ENCODE measurements at regions not wholly inside any gene's neighbourhood (a gene's known extent, or its start where the extent isn't known, plus 50 kb on each side); places are given as distances from the start of the nearest gene placed in this dataset.
A peak's percentile ranks its signal among the peaks of the same experiment; 100 is the strongest.

DNA sequence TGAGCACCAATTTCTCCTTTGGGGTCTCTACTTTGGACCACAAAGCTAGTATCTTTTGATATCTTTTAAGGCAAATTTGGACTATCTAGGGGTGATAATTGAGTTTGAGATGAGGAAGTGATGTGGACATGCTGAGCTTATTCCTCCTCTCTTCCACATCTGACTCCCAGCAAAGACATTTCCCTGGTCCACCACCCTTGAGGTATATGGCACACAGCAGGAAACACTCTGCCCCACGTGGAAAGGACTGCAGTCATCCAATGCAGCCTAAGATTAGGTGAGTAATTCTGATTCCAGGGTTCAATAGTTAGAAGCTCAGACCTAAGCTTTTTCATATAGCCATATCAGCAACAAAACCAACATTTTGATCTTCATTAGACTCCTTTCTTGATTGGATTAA, 290.1 kb upstream of the CHAC2 start:
- no peak for DNase-seq (ENCODE audit: low read depth)
- H3K4me3 ChIP-seq (replicated peaks; ENCODE audit: low read depth, low read length), result no peak overlapping the region
- TF ChIP-seq, protein P1, sequence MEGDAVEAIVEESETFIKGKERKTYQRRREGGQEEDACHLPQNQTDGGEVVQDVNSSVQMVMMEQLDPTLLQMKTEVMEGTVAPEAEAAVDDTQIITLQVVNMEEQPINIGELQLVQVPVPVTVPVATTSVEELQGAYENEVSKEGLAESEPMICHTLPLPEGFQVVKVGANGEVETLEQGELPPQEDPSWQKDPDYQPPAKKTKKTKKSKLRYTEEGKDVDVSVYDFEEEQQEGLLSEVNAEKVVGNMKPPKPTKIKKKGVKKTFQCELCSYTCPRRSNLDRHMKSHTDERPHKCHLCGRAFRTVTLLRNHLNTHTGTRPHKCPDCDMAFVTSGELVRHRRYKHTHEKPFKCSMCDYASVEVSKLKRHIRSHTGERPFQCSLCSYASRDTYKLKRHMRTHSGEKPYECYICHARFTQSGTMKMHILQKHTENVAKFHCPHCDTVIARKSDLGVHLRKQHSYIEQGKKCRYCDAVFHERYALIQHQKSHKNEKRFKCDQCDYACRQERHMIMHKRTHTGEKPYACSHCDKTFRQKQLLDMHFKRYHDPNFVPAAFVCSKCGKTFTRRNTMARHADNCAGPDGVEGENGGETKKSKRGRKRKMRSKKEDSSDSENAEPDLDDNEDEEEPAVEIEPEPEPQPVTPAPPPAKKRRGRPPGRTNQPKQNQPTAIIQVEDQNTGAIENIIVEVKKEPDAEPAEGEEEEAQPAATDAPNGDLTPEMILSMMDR (IDR thresholded peaks at IDR 0.05; ENCODE audit: low read length, missing control alignments), result no peak

DNA sequence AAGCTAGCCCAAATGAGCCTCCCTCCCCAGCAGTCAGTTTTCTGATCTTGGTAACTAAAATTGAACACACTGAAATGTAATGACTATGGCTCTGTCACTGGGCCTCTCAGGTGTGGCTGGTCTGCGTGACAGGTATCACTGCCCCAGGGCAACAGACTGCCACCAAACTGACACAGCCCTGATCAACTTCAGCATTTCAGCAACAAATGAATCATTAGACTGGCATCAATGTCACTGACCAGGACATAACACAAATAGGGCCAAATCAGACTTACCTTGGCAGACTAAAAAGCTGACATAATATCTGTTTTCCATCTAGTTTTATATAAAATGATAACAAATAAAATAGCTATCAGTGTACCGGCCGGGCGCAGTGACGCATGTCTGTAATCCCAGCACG, 290.8 kb upstream of the CHAC2 start:
- DNase-seq (ENCODE audit: low read depth), result no peak
- H3K4me3 ChIP-seq (replicated peaks; ENCODE audit: low read depth, low read length), result no peak overlapping the region
- TF ChIP-seq, protein P1 (IDR thresholded peaks at IDR 0.05; ENCODE audit: low read length, missing control alignments), result no peak

DNA sequence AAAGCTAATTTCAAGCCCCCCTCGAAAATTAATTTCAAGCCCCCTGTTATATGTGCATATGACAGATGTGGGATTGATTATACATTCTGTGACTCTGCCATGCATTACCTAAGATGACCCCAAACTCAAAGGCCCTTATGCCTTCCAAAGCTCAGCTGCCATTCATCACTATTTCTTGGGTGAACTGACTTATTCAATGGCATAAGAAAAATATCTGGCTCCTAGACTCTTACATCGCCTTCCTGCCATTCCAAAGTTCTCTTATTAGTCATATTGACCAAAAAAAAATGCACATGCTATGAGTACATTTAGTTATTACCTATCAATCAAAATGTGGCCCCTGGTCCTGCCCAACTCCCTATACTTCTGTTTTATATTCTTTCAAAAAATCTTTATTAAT, 291.8 kb upstream of the CHAC2 start:
- TF ChIP-seq, protein P1 (IDR thresholded peaks at IDR 0.05; ENCODE audit: low read length, missing control alignments), result no peak
- H3K4me3 ChIP-seq (replicated peaks; ENCODE audit: low read depth, low read length), result no peak overlapping the region
- no peak for DNase-seq (ENCODE audit: low read depth)

DNA sequence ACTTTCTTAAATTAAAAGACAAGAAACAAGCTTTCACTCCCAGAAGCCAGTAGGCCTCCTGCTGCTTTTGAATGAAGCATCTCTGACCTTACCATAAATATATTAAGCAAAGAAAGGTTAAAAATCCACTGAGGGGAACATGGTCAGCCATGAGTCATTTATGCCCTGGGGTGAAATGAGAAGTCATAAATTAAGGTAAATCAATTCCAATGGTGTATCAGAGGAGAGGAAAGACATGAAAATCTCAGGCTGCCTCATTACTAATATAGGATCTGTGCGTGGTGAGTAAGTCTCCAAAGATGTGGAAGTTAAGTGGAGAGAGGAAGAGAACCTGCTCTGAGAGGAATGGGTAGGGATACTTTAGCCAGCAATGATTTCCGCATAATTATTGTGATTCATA, 292.3 kb upstream of the CHAC2 start:
- DNase-seq (ENCODE audit: low read depth), result no peak

DNA sequence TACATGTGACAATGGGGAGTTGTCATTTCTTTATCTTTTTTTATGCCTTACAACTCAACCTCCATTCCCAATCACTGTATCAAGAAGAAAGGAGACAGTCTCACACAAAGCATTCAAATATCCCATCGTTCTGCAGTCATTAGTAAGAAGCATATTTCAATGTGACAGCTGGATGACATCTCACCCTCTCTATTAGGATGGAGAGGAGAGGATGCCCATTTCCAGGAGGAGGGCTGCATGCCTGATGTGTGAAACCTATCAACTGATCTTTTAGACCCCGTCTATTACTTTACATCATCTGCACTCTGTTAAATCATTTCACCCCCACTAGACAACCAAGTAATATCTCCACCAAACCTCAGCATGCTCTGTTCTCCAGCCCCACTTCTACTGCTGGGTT, 292.7 kb upstream of the CHAC2 start:
- no peak overlapping the region for H3K4me3 ChIP-seq (replicated peaks; ENCODE audit: low read depth, low read length)
- TF ChIP-seq, protein P1 (IDR thresholded peaks at IDR 0.05; ENCODE audit: low read length, missing control alignments), result no peak
- no peak for DNase-seq (ENCODE audit: low read depth)

More for the DNA sequence above, 292.3 kb upstream of the CHAC2 start:
- H3K4me3 ChIP-seq (replicated peaks; ENCODE audit: low read depth, low read length), result no peak overlapping the region
- TF ChIP-seq, protein P1 (IDR thresholded peaks at IDR 0.05; ENCODE audit: low read length, missing control alignments), result no peak

DNA sequence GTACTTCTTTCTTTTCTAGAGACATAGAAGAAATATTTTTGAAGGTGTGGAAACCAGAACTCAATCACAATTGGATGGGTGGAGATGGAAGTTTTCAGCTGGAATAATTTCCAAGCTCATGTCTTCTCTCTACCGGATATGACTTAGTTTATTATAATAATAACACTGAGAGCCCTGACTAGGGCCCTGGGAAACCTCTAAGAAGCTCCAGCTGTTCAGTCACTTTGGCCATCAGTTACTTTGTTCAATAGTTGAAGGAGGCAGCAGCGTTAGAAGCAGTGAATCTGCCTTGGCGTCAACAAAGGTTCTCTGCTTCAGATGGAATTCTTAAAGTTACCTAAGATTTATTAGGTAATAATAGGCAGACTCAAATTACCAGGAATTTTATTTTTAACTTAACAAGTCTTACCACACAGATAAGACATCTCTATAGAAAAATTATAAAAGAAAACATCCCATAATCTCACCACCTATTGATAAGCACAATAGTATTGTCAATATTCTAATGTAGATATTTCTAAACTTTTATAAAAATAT, 293.8 kb upstream of the CHAC2 start:
- TF ChIP-seq, protein P1 (IDR thresholded peaks at IDR 0.05; ENCODE audit: low read length, missing control alignments), result no peak
- no peak overlapping the region for H3K4me3 ChIP-seq (replicated peaks; ENCODE audit: low read depth, low read length)
- no peak for DNase-seq (ENCODE audit: low read depth)

DNA sequence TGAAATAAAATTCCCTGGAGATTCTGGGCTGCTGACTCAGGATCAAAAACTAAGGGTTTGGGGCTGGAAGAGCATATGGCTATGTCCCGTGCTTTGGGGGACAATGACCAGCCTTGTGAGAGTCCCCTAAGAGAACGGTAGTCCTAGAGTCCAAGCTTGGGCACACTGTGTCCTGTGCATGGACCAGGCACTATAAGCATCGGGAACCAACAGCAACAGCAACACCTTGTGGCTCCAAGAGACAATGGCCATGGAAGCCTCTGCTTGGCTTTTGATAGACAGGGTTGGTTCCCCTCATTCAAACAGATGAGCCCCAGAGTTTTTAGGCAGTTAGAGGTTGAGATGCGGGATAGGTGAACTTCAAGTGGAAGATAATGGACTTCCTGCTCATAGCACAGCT, 294.4 kb upstream of the CHAC2 start:
- no peak overlapping the region for H3K4me3 ChIP-seq (replicated peaks; ENCODE audit: low read depth, low read length)
- TF ChIP-seq, protein P1 (IDR thresholded peaks at IDR 0.05; ENCODE audit: low read length, missing control alignments), result peak; percentile 8
- peak; percentile 4 for DNase-seq (ENCODE audit: low read depth)
